ENCODE measurements at regions not wholly inside any gene's neighbourhood (a gene's known extent, or its start where the extent isn't known, plus 50 kb on each side); places are given as distances from the start of the nearest gene placed in this dataset.

DNA sequence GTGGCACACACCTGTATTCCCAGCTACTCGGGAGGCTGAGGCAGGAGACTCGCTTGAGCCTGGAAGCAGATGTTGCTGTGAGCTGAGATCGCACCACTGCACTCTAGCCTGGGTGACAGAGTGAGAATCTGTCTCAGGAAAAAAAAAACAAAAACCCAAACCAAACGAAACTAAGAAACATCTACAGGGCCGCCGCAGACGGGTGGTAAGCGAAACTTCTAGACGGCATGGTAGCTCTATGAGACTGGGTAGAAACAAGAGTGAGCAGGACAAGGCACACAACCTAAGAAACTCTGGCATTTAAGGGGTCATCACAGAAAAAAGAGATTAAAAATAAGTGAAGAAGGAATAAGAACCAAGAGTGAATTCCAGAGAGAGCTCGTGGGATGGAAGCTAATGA, 454.8 kb upstream of the KLF4 start:
- DNase-seq (ENCODE audit: low read depth in 2 of 3, low spot score in 2 of 3) = no peak

DNA sequence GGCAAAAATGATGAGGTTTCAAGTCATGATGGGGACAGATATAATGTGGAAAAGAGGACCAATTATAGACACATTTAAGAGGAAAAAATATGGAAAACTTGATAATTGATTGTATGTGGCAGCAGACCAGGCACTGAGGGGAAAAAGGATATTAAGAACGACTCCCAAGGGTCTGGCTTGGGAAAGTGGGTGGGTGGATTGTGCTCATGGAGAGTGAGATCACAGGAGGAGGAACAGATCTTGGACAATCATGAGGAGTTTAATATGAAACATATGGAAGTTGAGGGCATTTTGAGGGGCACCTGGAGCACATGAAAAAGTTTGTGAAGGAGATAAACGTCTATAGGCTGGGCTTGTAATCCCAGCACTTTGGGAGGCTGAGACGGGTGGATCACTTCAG, 454.3 kb upstream of the KLF4 start:
- DNase-seq (ENCODE audit: low read depth in 2 of 3, low spot score in 2 of 3) = no peak

DNA sequence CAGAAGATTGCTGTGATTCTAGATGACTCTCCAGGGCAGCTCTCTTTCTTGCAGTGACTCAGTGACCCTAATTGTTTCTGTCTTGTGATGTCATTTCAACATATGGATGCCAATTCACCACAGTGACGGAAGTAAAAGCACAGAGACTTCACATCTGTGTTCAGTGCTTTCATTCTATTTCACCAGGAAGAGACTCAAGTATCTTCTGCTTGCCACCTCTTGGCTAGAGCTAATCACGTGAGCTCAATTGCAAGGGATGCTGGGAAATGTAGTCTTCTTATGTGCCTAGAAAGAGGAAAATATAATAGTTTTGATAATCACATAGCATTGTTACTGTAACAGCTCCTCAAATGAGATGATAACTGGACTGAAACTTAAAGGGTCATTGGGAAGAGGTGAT, 453.3 kb upstream of the KLF4 start:
- DNase-seq (ENCODE audit: low read depth in 2 of 3, low spot score in 2 of 3) = no peak

DNA sequence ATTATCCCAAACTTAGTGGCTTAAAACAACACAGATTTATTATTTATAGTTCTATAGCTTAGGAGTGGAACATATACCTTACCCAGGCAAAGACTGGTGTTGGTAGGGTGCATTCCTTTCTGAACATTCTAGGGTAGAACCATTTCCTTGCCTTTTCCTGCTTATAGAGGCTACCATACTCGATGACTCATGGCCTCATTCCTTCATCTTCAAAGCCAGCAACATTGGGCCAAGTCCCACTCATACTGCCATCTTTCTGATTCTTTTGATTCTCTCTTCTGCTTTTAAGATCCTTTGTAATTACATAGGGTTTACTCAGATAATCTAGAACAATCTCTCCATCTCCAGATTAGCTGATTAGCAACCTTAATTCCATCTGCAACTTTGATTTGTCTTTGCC, 452.7 kb upstream of the KLF4 start:
- no peak for DNase-seq (ENCODE audit: low read depth in 2 of 3, low spot score in 2 of 3)

DNA sequence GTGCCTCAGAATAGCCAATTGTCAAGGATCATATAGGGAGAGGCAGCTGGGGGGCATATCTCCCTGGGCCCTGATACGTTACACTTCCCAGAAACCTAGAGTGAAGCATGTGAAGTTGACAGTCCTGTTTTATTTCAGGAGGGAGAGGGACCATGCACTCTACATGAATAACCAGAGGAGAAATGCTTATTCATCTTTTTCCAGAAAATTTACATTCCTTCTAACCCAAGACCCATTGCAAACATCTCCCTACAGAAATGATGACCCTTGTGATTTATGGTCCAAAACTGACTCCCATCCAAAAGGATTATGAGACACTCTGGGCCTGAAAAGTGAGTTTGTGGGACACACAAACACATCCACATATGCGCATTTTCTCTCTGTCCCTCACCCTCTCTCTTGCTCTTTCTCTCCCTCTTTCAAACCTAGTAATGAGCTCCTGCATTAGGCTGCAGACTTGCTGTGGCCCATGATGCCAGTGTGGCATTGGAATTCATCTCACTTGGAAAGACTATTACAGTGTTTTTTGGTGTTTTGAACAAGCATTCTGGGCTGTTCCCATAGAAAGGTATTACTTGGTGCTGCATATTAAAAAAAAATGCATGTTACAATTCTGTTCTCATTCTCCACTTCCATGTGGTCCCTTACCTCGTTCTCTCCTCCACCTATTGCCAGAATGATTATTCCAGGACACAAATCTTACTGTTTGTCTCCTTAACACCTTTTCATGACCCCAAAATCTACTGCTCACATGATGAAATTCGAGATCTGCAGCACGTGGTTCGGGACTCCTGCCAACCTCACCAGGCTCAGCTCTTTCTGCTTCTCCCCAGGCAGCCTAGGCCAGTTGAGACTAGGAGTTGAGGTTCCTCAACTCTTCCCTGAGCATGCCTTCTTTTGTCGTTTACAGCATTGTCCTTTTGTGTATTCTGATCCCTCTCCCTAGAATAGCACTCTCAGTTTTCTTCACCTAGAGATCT, 451.3 kb upstream of the KLF4 start:
- no peak for DNase-seq (ENCODE audit: low read depth in 2 of 3, low spot score in 2 of 3)

DNA sequence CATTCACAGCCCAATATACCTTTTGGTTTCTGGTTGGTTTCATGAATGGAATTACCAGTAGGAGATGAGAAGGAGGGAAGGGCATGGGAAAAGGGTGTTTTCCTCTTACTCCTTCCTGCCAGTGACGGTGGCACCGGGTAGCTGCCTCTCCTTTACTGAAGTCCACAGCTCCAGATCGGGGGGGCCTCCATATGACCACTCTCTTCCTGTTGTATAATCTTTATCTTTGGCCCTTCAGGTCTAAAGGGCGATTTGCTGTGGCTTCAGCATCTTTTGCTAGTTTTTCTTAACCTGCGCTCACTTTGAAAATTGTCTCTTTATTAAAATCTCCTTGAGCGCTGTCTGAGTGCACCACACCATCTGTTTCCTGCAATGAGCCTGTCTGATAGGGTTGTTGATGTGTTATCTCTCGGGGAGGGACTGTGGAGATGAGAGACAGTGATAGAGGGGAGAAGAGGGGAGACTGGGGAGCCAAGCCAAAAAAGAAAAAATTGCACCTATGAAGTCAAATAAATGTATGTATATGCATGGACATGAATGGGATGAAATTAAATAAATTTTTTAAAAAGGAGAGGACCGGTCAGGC, 449.3 kb upstream of the KLF4 start:
- DNase-seq (ENCODE audit: low read depth in 2 of 3, low spot score in 2 of 3) = no peak

DNA sequence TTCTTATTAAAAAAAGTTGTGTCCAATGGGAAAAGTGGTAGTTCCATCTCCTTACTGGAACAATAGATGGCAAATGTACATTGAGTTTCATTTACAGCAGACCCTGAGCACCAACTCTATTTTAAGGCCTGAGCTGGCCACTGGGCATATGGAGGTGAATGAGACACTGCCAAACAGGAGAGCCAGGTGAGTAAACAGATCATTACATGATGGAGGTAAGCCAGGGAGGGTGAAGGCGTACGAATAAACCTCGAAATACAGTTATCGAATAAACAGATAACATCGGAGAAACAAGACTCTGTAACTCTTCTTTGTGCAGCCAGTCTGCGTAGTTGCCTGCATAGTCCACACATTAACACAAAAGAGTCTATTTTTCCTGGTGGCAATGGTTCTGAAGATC, 446.4 kb upstream of the KLF4 start:
- no peak for DNase-seq (ENCODE audit: low read depth in 2 of 3, low spot score in 2 of 3)

DNA sequence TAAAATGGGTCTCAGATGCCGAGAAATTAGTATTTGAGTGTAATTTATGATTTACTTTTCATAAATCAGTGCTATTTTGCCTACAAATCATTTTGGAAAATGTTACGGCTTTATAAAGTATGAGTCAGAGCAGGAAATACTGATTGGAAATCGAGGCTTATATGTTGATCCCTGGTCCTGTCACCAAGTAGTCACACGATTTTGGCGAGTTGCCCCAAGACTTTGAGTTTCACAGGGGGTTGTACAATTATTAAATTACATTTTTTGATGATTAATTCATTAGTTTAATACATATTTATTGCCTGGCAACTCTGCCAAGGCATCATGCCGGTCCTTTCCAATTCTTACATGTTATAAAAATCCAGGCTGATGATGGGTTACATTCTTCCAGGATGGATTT, 443.9 kb upstream of the KLF4 start:
- DNase-seq (ENCODE audit: low read depth in 2 of 3, low spot score in 2 of 3) = no peak

DNA sequence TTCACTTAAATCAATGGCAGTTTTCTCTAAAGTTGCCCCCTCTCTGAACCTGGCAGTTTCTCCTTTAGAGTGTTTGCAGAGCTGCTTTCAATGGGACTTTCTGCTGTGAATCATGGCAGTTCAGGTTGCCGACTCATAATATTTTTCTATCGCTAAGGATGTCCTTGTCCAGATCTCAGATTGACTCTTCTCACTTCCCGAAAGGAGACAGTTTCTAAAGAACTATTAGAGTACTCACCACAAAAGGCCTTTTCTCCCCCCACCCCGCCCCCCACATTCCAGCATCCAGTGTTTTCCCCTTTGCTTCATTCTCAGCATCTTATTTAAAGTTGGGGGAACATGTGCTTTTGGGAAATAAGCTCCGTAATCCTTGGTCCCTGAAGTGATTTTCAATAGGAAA, 443.5 kb upstream of the KLF4 start:
- DNase-seq (ENCODE audit: low read depth in 2 of 3, low spot score in 2 of 3) = no peak

DNA sequence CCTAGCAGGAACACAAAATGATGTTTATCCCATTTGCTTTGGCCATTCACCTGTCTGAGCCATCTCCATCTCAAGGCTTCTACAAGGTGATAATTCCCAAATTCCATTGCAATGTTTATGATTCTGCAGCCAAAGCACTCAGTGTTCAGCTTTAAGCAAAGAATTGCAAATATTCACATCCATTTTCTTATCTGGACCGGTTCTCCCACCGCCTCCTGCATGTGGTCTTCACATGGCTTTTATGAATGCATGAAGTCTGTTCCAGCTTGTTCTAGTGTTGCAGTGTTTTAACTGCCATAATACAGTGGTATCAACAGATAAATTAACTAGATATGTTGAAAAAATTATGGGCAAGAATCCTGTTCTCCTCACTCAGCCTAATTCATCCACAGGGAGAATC, 443.0 kb upstream of the KLF4 start:
- DNase-seq (ENCODE audit: low read depth in 2 of 3, low spot score in 2 of 3) = no peak

DNA sequence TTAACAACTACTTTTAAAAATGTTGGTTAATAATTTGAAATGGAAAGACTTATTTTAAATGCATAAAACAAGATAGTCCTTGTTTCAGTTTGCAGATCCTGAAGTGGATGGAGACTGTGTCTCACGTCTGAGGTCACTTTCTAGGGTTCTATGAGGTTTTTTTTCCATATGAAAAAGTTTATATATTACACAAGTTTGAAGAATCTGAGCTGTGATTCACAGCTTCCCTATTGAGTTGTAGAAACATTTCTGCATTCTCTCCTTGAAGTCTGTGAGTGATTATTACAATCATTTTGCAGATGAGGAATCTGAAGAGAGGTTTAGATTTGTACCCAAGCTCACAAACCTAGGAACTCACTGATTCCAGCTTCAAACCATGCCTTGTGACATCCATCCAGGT, 442.5 kb upstream of the KLF4 start:
- no peak for DNase-seq (ENCODE audit: low read depth in 2 of 3, low spot score in 2 of 3)

DNA sequence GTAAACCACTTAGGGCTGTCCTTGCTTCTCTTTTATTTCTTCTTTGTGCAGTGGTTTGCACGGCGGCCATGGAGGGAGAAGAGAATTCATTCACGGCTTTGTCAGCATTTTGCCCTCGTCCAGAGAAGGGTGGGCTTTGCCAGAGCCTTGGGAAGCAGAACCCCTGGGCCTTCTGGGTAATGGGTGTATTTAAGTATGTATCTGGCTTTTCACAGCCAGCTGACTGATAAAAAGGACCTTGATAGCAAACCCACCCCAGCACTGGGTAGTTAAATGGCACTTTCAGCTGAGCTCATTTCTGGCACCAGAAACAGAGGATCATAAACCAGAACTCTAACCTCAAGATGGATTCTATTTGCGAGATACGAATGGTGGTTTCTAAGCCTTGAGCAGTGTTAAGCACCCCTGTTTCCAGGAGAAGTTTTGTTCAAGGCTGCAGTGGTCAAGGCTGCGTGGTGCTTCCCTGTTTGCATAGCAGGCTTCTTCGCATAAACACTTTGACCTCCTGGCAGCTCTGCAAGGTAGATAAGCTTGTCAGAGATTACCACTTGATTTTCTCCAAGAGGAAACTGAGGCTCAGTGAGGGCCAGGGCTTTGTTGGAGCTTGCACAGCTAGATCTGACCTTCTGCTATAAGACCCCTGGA, 441.6 kb upstream of the KLF4 start:
- no peak for DNase-seq (ENCODE audit: low read depth in 2 of 3, low spot score in 2 of 3)

DNA sequence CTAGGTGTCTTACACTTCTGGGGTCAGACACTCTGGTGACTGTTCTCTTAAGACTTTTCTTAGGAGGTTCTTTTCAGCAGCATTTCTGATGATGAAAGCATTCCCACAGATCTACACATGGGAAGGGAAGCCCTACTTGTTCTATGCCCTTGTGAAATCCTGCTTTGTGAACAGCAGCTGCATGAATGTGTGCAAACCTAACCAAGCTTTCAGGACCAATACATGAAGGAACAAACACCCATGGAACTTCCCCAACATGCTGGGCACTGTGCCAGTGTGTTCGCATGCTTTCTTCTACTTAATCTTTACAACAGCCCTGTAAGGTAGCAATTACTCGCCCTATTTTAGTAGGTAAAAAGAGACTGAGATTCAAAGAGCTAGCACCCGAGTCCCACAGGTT, 439.9 kb upstream of the KLF4 start:
- DNase-seq (ENCODE audit: low read depth in 2 of 3, low spot score in 2 of 3) = no peak

DNA sequence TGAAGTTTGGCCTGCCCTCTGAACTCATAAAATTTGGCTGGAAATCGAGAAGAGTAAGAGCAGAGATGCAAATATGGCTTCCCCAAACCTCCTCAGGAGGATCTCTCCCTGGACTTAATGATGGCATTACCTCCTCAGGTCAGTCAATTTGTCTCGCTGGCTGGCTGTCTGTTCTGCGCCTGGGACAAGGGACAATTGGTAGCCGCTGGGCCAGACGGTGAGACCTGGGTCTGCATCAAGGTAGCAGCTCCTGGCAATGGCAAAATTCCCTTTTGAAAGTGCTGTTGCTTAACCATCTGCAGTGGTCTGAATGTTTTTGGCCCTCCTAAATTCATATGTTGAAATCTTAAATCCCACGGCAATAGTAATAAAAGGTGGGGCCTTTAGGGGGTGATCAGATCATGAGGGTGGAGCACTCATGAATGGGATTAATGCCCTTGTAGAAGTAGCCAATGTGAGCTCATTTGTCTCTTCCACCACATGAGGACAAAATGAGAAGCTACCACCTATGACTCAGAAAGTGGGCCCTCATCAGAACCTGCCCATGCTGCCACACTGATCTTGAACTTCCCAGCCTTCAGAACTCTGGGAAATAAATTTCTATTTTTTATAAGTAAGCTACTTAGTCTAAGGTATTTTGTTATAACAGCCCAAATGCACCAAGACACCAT, 439.3 kb upstream of the KLF4 start:
- DNase-seq (ENCODE audit: low read depth in 2 of 3, low spot score in 2 of 3) = no peak

DNA sequence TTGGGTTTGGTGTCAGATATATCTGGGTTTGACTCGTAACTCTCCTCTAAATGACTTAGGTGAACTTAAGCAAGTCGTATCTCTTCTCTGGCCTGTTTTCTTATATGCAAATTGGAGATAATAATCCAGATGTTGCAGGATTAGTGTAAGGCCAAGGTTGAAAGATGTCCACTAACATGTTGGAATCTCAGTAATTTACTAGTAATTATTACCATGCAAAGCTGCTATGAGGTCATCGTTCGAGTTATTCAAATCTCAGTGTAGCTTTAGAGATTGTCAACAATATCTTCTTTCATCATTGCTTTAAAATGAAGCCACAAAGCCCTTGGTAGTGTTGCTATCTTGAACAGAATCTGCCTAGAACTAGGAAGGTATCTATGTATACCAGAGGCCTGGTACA, 437.7 kb upstream of the KLF4 start:
- DNase-seq (ENCODE audit: low read depth in 2 of 3, low spot score in 2 of 3) = no peak

DNA sequence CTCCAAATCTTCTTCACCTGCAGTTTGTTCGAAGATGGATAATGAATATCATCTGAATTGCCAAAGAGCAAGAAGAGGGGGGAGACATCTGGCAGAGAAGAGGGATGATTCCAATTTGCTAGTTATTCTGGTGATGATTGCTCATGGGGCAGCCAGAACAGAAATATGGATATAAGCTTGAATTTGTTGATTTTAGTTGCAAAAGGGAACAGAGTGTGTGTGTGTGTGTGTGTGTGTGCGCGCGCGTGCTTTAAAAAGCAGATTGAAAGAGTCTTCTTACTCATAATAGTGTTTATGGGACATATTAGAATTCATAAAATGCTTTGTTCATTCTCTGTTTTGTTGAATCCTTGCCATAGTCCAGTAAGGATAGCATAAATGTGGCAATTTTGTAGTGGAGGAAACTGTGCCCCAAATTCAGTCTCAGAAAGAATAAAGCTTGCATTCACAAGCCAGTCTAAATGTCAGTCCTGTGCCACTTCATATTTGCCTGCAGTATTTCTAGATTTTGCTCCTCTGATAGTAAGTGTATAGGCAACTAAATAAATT, 436.3 kb upstream of the KLF4 start:
- DNase-seq (ENCODE audit: low read depth in 2 of 3, low spot score in 2 of 3) = no peak

DNA sequence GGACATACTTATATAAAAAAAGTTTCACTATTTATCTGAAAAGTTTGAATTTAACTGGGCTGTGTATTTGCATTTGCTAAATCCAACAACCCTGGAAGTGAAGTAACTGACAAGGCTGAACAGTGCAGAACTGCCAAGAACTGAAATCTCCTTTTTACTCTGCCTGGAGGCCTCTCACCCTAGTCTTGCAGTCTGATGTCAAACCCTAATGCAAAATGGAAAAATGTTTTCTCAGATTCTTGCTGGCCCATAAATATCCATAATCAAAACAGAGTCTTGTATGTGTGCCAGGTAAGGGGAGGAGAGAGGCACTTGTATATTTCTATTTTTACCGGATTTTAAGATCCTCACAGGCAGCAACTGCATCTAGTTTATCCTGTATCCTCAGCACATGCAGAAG, 432.7 kb upstream of the KLF4 start:
- DNase-seq (ENCODE audit: low read depth in 2 of 3, low spot score in 2 of 3) = no peak

DNA sequence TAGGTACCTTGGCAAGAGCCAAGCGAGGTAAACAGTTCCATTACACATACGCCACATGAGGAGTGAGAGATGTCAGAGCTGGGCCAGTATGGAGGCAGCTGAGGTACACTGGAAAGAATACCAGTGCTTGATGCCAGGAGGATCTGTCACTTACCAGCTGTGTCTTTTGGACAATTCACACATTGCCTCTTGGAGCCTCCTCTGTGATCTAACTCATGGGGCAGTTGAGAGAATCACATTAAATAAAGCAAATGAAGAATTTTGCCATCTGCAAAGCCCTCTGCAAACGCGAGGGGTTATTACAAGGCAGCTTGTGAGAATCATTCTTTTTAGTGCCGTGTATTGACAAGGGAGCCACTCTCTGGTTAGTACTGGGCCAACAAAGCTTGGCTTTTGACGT, 429.7 kb upstream of the KLF4 start:
- no peak for DNase-seq (ENCODE audit: low read depth in 2 of 3, low spot score in 2 of 3)

DNA sequence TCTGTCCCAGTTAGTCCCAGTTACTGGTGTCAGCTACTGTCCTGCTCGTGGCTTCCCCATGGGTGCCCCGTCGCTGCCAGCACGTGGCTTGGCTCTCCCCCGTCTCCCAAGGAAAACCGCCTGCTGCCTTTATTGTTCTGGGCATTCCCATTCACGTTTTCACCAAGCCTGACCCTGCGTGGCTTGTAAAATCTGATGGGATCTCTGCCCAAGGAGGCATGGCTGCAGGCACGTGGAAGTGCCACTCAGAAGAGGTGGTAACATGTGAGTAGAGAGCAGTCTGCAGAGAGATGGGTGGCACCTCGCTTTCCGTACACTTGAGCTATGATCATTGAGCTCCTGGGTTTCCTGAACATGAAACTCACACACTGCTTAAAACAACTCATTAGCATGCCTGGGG, 429.2 kb upstream of the KLF4 start:
- no peak for DNase-seq (ENCODE audit: low read depth in 2 of 3, low spot score in 2 of 3)

DNA sequence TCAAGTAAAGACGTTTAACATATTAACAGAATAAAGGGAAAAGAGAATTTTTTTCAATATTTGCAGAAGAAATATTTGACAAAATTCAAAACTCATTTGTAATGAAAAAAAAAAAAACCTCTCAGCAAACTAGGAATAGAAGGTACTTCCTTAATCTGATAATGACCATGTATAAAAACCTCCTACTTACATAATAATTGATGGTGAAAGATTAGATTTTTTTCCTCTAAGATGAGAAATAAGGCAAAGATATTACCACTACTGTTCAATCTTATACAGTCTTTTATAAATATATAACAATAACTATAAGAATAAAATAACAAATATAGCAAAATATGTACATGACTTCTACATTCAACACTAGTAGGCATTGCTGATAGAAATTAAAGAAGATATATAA, 424.6 kb upstream of the KLF4 start:
- no peak for DNase-seq (ENCODE audit: low read depth in 2 of 3, low spot score in 2 of 3)

DNA sequence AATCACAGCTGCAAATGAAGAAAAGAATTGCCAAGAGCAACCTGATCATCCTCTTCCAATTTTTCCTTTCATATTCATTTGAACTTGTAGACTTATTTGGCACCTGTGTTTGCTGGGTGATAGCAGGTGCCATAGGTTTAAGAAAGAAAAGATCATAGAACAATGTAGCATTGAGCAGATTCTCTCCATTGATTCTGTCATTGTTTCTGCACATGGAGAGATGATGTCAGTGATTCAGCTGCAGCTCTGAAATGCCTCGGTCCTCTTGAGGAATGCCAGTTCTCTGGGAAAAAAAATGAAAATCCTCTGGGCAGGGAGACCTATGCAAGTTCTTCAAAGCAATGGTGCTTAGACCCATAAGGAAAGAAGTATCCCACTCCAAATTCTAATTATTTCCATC, 418.1 kb upstream of the KLF4 start:
- DNase-seq (ENCODE audit: low read depth in 2 of 3, low spot score in 2 of 3) = no peak

DNA sequence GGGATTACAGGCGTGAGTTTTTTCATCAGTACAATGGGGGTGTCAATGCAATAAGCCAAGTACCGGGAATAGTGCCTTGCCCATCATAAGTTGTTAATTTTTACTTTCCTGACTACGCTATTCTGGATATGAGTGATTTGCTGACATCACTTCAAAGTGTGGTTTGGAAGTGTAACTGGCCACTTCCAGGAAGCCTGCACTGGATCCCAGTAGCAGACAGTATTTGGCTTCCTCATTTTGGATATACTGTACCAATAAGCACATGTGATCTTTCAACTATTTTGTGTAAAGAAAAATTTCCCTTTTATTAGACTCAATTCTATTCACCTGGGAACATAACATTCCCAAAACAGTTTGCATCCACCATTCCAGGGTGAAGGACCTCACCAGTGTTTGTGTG, 417.7 kb upstream of the KLF4 start:
- no peak for DNase-seq (ENCODE audit: low read depth in 2 of 3, low spot score in 2 of 3)
